ENCODE measurements at regions not wholly inside any gene's neighbourhood (a gene's known extent, or its start where the extent isn't known, plus 50 kb on each side); places are given as distances from the start of the nearest gene placed in this dataset.

GRCh38 chr18:22088996-22089640 is 80.3 kb upstream of the GATA6 start:
- TF ChIP-seq POLR2A (IDR thresholded peaks at IDR 0.05) (no peak), CTCF (IDR thresholded peaks at IDR 0.05) (no peak)
